NOMO-1 treated with DMSO at 0.1 percent for 48 hours (cell line): ENCODE measurements at regions not wholly inside any gene's neighbourhood (a gene's known extent, or its start where the extent isn't known, plus 50 kb on each side); places are given as distances from the start of the nearest gene placed in this dataset.
"Not testable (repeated sequence)": the region's sequence is repeated elsewhere in the genome, so short reads cannot be mapped to it uniquely, and the experiment has no call there.

Source experiments
- DNase-seq: peaks from one replicate; lab custom pipeline; 2025; ENCODE audit not compliant: unreplicated experiment; lab: John Stamatoyannopoulos, UW

DNA sequence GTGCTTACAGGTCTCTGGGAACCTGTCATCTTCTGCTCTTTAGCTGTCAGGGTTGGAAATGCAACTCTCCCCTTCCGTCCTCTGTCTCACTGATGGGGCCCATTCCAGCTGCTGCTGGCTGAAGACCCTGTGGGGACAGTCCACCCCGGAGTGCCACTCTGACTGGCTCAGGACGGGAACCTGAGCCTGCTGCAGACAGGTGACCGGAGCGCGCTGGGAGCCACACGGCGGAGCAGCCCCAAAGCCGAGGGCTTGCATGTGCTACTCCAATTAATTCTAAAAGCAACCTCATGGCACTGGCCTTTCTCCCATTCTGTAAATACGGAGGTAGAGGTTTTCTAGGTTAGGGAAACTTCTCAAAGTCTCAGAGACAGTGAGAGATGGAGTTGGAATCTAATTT lies 223.5 kb upstream of the PITRM1 start:
- no peak for DNase-seq

DNA sequence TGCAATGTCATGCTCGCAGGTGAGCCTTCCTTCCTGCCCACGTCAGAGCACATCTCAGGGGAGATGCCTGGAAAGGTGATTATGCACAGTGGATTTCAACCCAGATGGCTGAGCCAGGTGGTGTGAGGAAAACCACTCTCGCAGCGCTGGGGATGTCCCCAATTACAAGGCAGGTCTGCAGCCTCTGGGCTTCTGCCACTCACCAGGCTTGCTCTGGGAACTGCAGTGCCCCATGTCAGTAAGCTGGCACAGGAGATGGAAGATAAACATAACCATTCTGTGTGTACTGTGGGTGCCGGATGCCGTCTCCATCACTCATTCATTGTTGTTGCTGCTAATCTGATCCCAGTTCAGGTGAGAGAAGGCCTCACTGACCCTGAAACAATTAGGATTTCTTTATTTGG lies 222.9 kb upstream of the PITRM1 start:
- no peak for DNase-seq

DNA sequence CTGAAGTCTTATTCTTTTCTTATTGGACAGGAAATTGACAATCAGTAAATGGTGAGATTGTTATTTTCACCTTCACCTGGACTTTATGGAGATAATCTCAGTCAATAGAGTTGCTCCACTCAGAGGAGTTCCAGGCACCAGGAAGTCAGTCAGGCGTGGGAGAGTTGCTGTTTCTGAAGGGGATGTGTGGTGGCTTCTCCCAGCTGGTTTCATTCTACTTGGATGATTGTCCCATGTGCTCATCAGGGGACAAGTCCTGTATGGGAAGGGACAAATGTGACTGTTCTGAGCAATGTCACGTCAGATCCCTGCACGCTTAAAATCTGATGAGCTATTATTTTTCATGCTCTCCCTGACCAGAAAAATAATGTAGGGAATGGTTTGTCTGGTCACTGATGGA lies 222.5 kb upstream of the PITRM1 start:
- no peak for DNase-seq

DNA sequence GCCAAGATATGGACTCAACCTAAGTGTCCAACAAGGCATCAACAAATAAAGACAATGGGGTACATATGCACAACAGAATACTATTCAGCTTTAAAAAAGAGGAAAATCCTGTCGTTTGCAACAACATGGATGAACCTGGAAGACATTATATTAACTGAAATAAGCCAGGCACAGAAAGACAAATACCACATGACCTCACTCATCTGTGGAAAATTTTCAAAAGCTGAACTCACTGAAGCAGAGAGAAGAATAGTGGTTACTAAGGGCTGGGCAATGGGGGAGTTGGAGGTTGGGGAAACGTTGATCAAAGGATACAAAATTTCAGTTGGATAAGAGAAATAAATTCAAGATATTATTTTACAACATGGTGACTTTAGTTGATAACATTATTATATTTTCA lies 221.4 kb upstream of the PITRM1 start:
- DNase-seq = no peak

DNA sequence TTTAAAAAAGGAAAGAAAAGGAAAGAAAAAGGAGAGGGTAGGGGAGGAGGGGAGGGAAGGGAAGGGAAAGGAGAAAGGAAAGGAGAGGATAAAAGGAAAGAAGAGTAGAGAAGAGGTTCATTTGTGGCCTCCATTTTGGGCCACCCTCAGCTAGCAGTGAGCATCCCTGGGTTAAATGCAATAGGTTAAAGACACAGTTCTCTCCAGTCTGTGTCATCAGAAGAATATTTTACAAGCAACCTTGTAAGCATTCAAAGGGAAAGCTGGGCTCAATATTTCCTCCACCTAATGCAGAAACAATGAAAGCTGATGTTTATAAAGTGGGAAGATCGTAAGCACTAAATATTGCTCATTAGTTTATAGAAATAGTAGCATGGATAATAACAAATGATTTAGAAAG lies 219.1 kb upstream of the PITRM1 start:
- DNase-seq = no peak

DNA sequence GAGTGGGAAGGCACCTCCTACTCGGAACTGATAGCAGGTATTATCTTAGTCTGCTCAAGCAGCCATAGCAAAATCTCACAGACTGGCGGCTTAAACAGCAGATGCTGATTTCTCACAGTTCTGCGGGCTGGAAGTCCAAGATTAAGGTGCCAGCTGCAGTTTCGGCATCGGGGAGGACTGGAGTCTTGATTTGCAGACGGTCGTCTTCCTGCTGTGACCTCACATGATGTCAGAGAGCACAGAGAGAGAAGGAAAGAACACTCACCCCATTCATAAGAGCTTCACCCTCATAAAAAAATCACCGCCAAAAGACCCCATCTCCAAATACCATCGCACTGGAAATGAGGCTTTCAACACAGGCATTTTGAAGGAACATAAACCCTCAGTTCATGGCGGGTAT lies 216.5 kb upstream of the PITRM1 start:
- DNase-seq = no peak

- DNase-seq = no peak
These were observed 212.9 kb upstream of the PITRM1 start for GRCh38 chr10:3385487-3385886.

- no peak for DNase-seq
These were observed 209.5 kb upstream of the PITRM1 start for GRCh38 chr10:3382092-3382491.

DNA sequence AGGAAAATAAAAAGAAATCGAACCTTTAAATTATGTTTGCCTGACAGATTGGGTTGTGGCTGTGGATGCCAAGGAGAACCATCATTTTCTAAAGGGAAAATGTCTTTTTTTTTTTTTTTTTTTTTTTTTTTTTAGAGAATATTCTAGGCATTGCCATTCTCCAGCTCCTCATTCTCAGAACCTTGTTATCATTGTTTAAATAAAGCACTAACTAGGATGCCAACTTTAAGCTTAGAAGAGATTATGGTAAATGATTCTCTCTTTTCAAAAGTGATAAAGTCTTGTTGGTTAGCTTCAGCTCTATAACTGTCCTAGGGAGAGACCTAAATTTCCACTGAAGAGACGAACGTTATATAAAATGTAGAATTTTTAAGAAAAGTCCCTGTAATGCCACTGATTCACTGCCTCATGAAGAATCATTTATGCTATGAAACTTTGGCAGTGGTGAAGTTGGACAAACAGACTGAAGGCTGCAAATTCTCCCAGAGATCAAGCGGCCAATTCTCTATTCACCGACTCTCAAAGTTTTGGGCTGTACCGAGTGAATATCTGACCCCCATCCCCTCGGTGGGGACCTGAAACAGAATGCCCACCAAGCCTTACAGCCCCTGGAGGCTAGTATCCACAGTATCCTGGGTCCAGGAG lies 207.9 kb upstream of the PITRM1 start:
- DNase-seq = no peak

GRCh38 chr10:3376631-3377030 lies 204.0 kb upstream of the PITRM1 start:
- DNase-seq = no peak

- DNase-seq = no peak
These were observed 202.9 kb upstream of the PITRM1 start for GRCh38 chr10:3375505-3375904.

DNA sequence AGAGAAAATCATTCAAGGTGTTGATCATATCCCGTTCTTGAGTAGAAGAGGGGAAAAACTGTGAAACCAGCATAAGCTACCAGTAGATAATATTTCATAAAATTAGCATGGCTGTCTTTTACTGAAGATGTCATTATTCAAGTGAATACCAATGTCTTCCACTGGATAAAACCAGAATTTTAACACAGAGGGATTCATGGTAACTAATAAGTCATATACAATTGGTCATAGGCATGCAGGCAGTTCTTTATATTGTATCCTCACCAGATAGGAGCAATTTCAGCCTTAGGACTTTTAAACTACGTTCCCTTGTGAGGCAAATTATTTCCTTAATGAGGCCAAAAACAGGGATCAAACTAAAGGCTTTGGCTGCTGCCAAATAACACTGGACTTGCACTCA lies 202.3 kb upstream of the PITRM1 start:
- DNase-seq = no peak

DNA sequence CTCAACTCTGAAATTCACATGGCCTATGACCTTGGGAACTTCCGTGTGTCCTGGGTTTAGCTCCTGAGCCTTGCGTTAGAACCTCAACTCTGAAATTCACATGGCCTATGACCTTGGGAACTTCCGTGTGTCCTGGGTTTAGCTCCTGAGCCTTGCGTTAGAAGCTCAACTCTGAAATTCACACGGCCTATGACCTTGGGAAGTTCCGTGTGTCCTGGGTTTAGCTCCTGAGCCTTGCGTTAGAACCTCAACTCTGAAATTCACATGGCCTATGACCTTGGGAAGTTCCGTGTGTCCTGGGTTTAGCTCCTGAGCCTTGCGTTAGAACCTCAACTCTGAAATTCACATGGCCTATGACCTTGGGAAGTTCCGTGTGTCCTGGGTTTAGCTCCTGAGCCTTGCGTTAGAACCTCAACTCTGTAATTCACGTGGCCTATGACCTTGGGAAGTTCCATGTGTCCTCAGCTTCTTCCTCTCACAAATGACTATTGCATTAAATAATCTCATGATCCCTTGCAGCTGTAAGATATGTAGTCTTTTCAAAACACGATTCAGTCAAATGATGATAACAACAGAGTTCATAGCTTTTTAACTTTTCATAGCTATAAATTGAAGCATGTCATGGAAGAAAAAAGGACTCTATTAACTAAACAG lies 200.9 kb upstream of the PITRM1 start:
- DNase-seq = not testable (repeated sequence)

DNA sequence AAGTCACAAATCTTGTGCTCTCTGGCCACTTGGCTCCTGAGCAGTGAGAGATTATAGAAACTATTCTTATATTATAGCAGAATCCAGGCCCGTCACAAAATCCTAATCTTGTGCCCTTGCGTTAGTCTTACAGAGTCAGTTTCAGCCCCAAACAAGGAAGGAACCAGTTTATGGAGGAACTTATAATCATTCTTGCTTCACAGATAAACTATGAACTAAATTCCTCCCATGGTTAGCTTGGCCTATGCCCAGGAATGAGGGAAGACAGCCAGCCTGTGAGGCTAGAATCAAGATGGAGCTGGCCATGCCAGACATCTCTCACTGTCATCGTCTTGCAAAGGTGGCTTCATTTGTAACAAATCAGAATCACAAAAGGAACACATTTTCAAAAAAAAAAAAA lies 199.7 kb upstream of the PITRM1 start:
- no peak for DNase-seq

DNA sequence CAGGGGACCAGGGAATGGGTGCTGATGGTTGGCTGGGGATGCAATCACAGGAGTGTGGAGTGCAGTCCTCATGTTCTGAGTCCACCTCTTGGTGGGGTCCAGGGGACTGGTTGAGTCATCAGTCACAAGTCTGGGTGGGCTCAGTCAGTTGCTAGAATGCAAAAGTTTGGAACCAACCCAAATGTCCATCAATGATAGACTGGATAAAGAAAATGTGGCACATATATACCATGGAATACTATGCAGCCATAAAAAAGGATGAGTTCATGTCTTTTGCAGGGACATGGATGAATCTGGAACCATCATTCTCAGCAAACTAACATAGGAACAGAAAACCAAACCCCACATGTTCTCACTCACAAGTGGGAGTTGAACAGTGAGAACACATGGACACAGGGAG lies 199.0 kb upstream of the PITRM1 start:
- not testable (repeated sequence) for DNase-seq

GRCh38 chr10:3366735-3367405 lies 194.3 kb upstream of the PITRM1 start:
- DNase-seq = no peak

GRCh38 chr10:3366043-3366442 lies 193.5 kb upstream of the PITRM1 start:
- no peak for DNase-seq

GRCh38 chr10:3365630-3366029 lies 193.0 kb upstream of the PITRM1 start:
- no peak for DNase-seq

DNA sequence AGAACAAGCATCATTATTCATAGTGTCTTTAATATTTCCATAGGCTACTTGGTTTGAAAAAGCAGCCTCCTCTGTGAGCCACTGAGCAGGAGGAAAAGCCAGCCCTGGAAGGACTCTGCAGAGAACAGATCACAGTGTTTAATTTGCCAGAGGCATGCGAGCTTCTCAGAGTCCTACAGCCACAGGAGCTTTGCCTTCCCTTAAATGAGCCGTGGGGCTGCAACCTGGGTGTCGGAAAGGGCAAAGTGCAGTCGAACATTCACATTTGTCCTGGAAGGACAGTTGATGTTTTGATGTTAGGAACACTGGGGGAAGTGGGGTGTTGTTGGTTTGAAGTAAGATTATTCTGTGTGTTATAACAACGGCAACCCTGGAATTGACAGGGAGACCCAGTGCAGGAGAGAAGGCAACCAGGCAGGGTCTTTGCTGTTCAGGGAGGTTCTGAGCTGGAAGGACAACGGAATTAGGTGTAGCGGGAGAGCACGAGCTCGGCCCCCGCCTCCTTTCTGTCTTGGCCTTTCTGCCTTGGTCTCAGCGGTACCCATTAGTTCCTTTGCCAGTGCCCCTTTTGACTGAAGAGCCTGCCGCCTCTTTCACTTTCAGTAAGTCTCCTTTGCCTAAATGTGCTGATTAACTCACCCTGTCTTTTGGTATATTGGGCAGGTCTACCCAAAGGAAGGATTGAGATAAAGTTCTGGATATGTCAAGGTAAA lies 192.3 kb upstream of the PITRM1 start:
- DNase-seq = no peak

DNA sequence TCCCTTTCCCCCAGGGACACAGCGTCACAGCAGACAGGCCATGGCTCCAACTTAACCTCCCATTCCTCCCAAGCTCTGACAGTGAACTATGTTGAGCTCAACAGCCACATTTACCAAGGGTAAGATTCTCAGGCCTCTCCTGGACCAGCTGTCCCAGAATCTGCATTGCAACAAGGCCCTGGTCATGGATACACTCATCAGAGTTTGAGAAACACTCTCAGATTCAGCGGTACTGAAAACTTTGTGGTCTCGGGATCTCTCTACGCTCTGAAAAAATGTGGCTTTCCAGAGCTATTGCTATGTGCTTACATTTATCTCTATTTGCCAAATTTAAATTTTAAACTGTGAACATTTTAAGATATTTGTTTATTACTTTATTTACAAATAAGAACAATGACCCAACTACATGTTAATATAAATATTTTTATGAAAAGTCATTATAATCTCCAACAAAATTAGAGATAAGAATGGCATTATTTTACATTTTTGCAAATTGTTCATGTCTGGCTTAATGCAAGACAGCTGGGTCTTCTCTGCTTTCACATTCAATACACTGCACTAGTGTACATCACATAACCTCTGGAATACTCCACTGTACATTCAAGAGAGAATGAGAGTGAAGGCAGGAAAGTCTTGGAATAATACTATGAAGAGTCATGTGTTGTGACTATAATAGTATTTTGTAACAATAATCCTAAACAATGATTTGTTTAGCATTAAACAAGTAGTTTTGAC lies 190.9 kb upstream of the PITRM1 start:
- DNase-seq = no peak

- DNase-seq = no peak
These were observed 189.8 kb upstream of the PITRM1 start for GRCh38 chr10:3362394-3362793.
